PC-9 (cell line): ENCODE measurements at regions not wholly inside any gene's neighbourhood (a gene's known extent, or its start where the extent isn't known, plus 50 kb on each side); places are given as distances from the start of the nearest gene placed in this dataset.

Source experiments
- BruUV-seq: library from RNA; stranded (reverse); fragments of 400-500 nt; replicated peaks from 2 replicates; lab custom pipeline; 2021; lab: Mats Ljungman, UMichigan
- CTCF ChIA-PET: fragments of 300-600 bp; sonication (Branson Sonifier 250); formaldehyde crosslinking; loops from one replicate; lab custom pipeline; 2022; ENCODE audit warnings: antibody characterized with exemption; lab: Charles Lee
- POLR2A ChIA-PET: fragments of 300-600 bp; sonication (Branson Sonifier 250); formaldehyde crosslinking; loops from one replicate; lab custom pipeline; 2022; ENCODE audit warnings: antibody characterized with exemption; ENCODE audit not compliant: unreplicated experiment; lab: Charles Lee
- DNase-seq, 2 experiments: peaks; one replicate each; pipeline versions ENCODE4 v3.0.0 to v3.0.0-alpha.2; 2015 to 2022; ENCODE audit warnings: mixed read lengths in 1 of 2
- H2AFZ ChIP-seq: fragments of 200-600 bp; sonication (generic); 2 replicates; pipeline ENCODE4 v1.8.1; 2017; ENCODE audit warnings: antibody characterized with exemption
- H3F3A ChIP-seq: fragments of 200-600 bp; sonication (generic); 2 replicates; pipeline ENCODE4 v1.8.1; 2017; ENCODE audit warnings: antibody characterized with exemption, mild to moderate bottlenecking, low read depth; ENCODE audit not compliant: insufficient read depth
- H3K27ac ChIP-seq: fragments of 200-600 bp; sonication (generic); 2 replicates; pipeline ENCODE4 v1.6.1; 2016; ENCODE audit warnings: mixed run types
- H3K27me3 ChIP-seq: fragments of 200-600 bp; sonication (generic); 2 replicates; pipeline ENCODE4 v1.6.1; 2016; ENCODE audit warnings: low read depth, mixed run types; ENCODE audit not compliant: insufficient read depth
- H3K36me3 ChIP-seq: fragments of 200-600 bp; sonication (generic); 2 replicates; pipeline ENCODE4 v1.6.1; 2016; ENCODE audit warnings: low read depth, mixed run types
- H3K4me1 ChIP-seq: fragments of 200-600 bp; sonication (generic); replicated peaks from 2 replicates; pipeline ENCODE4 v1.6.1; 2016; ENCODE audit warnings: mixed run types; ENCODE audit not compliant: insufficient read depth
- H3K4me2 ChIP-seq: fragments of 200-600 bp; sonication (generic); 2 replicates; pipeline ENCODE4 v1.6.1; 2017; ENCODE audit warnings: mixed run types
- H3K4me3 ChIP-seq: fragments of 200-600 bp; sonication (generic); 2 replicates; pipeline ENCODE4 v1.6.1; 2016; ENCODE audit warnings: mixed run types
- H3K79me2 ChIP-seq: fragments of 200-600 bp; sonication (generic); 2 replicates; pipeline ENCODE4 v1.6.1; 2017; ENCODE audit warnings: low read depth, mixed run types
- H3K9me2 ChIP-seq: fragments of 200-600 bp; sonication (generic); 2 replicates; pipeline ENCODE4 v1.8.1; 2017; ENCODE audit warnings: mild to moderate bottlenecking; ENCODE audit not compliant: insufficient read depth
- H3K9me3 ChIP-seq: fragments of 200-600 bp; sonication (generic); 2 replicates; pipeline ENCODE4 v1.8.1; 2016; ENCODE audit warnings: low read depth; ENCODE audit not compliant: insufficient read depth
- H4K20me1 ChIP-seq: fragments of 200-600 bp; sonication (generic); 2 replicates; pipeline ENCODE4 v1.8.1; 2017; ENCODE audit not compliant: insufficient read depth
- EZH2 ChIP-seq: fragments of 200-600 bp; sonication (generic); IDR thresholded peaks from 2 replicates; pipeline ENCODE4 v1.8.0; 2017; ENCODE audit warnings: antibody characterized with exemption, low read depth
- intact Hi-C: fragments of 100-400 bp; cut with micrococcal nuclease; formaldehyde crosslinking; loops from one replicate; pipeline ENCODE4 v1.10.0; 2022; ENCODE audit not compliant: unreplicated experiment
- TF ChIP-seq, protein P1 (sequence below): fragments of 200-600 bp; sonication (generic); conservative IDR thresholded peaks from 2 replicates; pipeline ENCODE4 v1.6.1; 2017; ENCODE audit warnings: mixed run types, antibody characterized with exemption, mild to moderate bottlenecking, moderate library complexity

DNA sequence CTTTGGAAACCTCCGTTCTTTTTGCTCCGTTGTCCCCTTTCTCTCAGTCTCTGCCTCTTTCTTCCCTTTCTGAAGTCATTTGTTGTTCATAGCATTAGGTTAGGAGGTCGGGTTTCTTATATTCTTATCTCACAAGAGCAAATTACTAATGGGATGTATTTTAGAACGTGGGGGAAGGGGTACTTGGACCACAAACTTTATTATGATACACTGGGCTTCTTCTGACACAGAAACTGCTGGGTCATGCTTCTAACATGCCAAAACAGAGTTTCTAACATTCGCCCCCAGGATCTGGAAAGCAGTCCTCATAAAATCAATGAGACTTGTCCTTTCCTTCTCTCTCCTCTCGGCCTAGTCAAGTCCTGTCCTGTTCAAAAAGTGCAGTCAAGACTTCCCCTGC, 334.4 kb downstream of the GADD45G start:
- Histone ChIP-seq H3K79me2 (no peaks in the 10 kb centered on the region), H4K20me1 (no peaks in the 10 kb centered on the region), H3K36me3 (no peaks in the 10 kb centered on the region), H3K4me3 (no peak overlapping the region), H3K4me1 (no peaks in the 10 kb centered on the region), H3K27ac (no peak overlapping the region), H3K9me3 (no peaks in the 10 kb centered on the region), H2AFZ (no peak overlapping the region), H3F3A (no peaks in the 10 kb centered on the region), H3K27me3 (peaks cover 99% of the 10 kb centered on the region), H3K4me2 (no peak overlapping the region), H3K9me2 (no peaks in the 10 kb centered on the region)
- DNase-seq: no peak
- intact Hi-C loops: no loop called here
- TF ChIP-seq EZH2: no peak
- TF ChIP-seq, protein P1, sequence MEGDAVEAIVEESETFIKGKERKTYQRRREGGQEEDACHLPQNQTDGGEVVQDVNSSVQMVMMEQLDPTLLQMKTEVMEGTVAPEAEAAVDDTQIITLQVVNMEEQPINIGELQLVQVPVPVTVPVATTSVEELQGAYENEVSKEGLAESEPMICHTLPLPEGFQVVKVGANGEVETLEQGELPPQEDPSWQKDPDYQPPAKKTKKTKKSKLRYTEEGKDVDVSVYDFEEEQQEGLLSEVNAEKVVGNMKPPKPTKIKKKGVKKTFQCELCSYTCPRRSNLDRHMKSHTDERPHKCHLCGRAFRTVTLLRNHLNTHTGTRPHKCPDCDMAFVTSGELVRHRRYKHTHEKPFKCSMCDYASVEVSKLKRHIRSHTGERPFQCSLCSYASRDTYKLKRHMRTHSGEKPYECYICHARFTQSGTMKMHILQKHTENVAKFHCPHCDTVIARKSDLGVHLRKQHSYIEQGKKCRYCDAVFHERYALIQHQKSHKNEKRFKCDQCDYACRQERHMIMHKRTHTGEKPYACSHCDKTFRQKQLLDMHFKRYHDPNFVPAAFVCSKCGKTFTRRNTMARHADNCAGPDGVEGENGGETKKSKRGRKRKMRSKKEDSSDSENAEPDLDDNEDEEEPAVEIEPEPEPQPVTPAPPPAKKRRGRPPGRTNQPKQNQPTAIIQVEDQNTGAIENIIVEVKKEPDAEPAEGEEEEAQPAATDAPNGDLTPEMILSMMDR: no peak
- POLR2A ChIA-PET: no interaction called here
- BruUV-seq: no TSS peak
- CTCF ChIA-PET: no interaction called here

DNA sequence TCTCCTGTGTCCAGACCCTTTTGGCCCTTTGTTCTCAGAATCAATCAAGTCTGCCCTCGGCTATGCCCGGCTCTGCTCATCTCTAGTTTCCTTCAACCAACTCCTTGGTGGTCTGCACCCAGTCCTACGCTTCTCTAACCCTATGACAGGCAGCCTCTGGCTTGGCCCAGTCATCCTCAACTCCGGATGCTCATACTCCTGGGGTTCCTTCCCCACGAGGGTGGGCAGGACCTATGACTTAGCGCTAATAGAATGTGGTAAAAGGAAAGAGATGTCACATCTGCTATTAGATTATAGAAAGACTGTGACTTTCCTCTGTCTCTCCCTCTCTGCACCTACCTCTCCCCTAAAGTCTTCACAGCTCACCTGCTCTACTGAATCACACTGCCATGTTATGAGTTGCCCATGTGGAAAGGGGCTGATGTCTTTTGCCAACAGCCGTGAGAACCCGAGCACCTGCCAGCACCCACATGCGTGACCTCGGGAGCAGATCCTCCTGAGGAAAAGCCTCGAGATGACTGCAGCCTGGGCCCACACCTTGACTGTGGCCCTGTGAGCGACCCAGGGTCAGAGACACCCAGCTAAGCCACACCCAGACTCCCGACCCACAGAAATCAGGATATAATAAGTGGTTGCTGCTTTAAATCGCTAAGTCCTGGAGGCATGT, 334.9 kb downstream of the GADD45G start:
- intact Hi-C loops: no loop called here
- Histone ChIP-seq H3K27me3 (peaks cover 97% of the 10 kb centered on the region), H4K20me1 (no peaks in the 10 kb centered on the region), H3K9me3 (no peaks in the 10 kb centered on the region), H3K4me3 (no peak overlapping the region), H3K4me2 (no peak overlapping the region), H3K27ac (no peak overlapping the region), H3K79me2 (no peaks in the 10 kb centered on the region), H3K9me2 (no peaks in the 10 kb centered on the region), H3F3A (no peaks in the 10 kb centered on the region), H3K36me3 (no peaks in the 10 kb centered on the region), H2AFZ (no peak overlapping the region), H3K4me1 (no peaks in the 10 kb centered on the region)
- ChIA-PET CTCF (no interaction called here), POLR2A (no interaction called here)
- BruUV-seq: no TSS peak
- no peak for TF ChIP-seq EZH2
- TF ChIP-seq, protein P1: no peak
- DNase-seq: no peak

DNA sequence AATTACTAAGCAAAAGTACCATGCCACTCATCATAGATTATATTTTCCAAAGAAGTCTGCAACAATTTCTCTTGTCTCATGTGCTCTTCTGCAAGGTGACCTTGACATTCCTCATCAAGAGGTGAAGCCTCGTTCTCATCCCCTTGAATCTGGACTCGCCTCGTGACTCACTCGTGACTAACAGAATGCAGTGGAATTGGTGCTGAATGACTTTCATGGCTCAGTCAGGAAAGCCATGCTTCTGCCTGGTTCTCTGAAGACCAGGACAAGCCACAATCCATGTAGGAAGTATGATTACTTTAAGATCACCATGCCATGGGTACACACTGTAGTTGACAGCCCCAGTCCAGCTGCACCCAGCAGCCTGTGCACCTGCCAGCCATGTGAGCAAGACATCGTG, 335.8 kb downstream of the GADD45G start:
- intact Hi-C loops: no loop called here
- no peak overlapping the region for H3K4me2 ChIP-seq
- no peaks in the 10 kb centered on the region for H4K20me1 ChIP-seq
- H3K36me3 ChIP-seq: no peaks in the 10 kb centered on the region
- H3K4me3 ChIP-seq: no peak overlapping the region
- no peaks in the 10 kb centered on the region for H3K4me1 ChIP-seq
- POLR2A ChIA-PET: no interaction called here
- H2AFZ ChIP-seq: no peak overlapping the region
- no peaks in the 10 kb centered on the region for H3K9me3 ChIP-seq
- CTCF ChIA-PET: no interaction called here
- no peak for TF ChIP-seq EZH2
- TF ChIP-seq, protein P1: no peak
- no peak for DNase-seq
- no peak overlapping the region for H3K27ac ChIP-seq
- no peaks in the 10 kb centered on the region for H3K9me2 ChIP-seq
- H3K79me2 ChIP-seq: no peaks in the 10 kb centered on the region
- BruUV-seq: no TSS peak
- no peaks in the 10 kb centered on the region for H3F3A ChIP-seq
- peaks cover 92% of the 10 kb centered on the region for H3K27me3 ChIP-seq
